ENCODE measurements at regions not wholly inside any gene's neighbourhood (a gene's known extent, or its start where the extent isn't known, plus 50 kb on each side); places are given as distances from the start of the nearest gene placed in this dataset.

- TF ChIP-seq YY1 (IDR thresholded peaks at IDR 0.05; ENCODE audit: low read depth) (no peak), USF1 (IDR thresholded peaks at IDR 0.05) (no peak), EP300 (IDR thresholded peaks at IDR 0.05; ENCODE audit: borderline replicate concordance) (no peak), RAD21 (IDR thresholded peaks at IDR 0.05; ENCODE audit: low read depth) (no peak), CEBPB (IDR thresholded peaks at IDR 0.05) (no peak), FOXM1 (IDR thresholded peaks at IDR 0.05; ENCODE audit: borderline replicate concordance, low read depth) (no peak), MAX (IDR thresholded peaks at IDR 0.05) (no peak), REST (IDR thresholded peaks at IDR 0.05; ENCODE audit: low read depth) (no peak), NFIC (IDR thresholded peaks at IDR 0.05) (no peak)
Observed at GRCh38 chr2:43133336-43133707, 93.1 kb downstream of the ZFP36L2 start.

All from Ishikawa (cell line).